ENCODE measurements at regions not wholly inside any gene's neighbourhood (a gene's known extent, or its start where the extent isn't known, plus 50 kb on each side); places are given as distances from the start of the nearest gene placed in this dataset.
A peak's percentile ranks its signal among the peaks of the same experiment; 100 is the strongest.
"Not testable (repeated sequence)": the region's sequence is repeated elsewhere in the genome, so short reads cannot be mapped to it uniquely, and the experiment has no call there.

GRCh38 chr3:185306286-185306685, 52.4 kb upstream of the EHHADH start:
- not testable (repeated sequence) for DNase-seq

GRCh38 chr3:185306847-185307246, 53.0 kb upstream of the EHHADH start:
- DNase-seq = no peak

GRCh38 chr3:185308126-185308754, 54.4 kb upstream of the EHHADH start:
- DNase-seq = peak in 4 of 6 experiments; percentile 1 to 19 (median 15)

- no peak for DNase-seq
Observed at GRCh38 chr3:185309302-185309701, 53.6 kb upstream of the MAP3K13 start.

- DNase-seq = no peak
Observed at GRCh38 chr3:185309795-185310194, 53.1 kb upstream of the MAP3K13 start.

- no peak for DNase-seq
Observed at GRCh38 chr3:185311991-185312390, 50.9 kb upstream of the MAP3K13 start.
